Caco-2 (cell line): ENCODE measurements at regions not wholly inside any gene's neighbourhood (a gene's known extent, or its start where the extent isn't known, plus 50 kb on each side); places are given as distances from the start of the nearest gene placed in this dataset.

Source experiments
- BruUV-seq: library from RNA; stranded (reverse); fragments of 400-500 nt; replicated peaks from 2 replicates; lab custom pipeline; 2021; lab: Mats Ljungman, UMichigan
- CTCF ChIA-PET: fragments of 300-600 bp; sonication (Branson Sonifier 250); formaldehyde crosslinking; loops from one replicate; lab custom pipeline; 2022; ENCODE audit warnings: antibody characterized with exemption; lab: Charles Lee
- POLR2A ChIA-PET: fragments of 300-600 bp; sonication (Branson Sonifier 250); formaldehyde crosslinking; loops from one replicate; lab custom pipeline; 2022; ENCODE audit warnings: antibody characterized with exemption; lab: Charles Lee
- DNase-seq, 2 experiments: peaks; one replicate each; pipeline versions ENCODE4 v3.0.0 to v3.0.0-alpha.2; 2020 to 2022
- H3K27me3 ChIP-seq: replicated peaks from 2 replicates; pipeline ENCODE4 v1.6.0; 2011; ENCODE audit warnings: low read length; ENCODE audit not compliant: control insufficient read depth, insufficient read depth
- H3K36me3 ChIP-seq: 2 replicates; pipeline ENCODE4 v1.5.1; 2011; ENCODE audit warnings: low read length; ENCODE audit not compliant: control insufficient read depth, insufficient read depth
- H3K4me1 ChIP-seq: fragments of 250-450 bp; sonication (Bioruptor Pico); 2 replicates; pipeline ENCODE4 v1.5.1; 2020; ENCODE audit warnings: mild to moderate bottlenecking
- H3K4me3 ChIP-seq: 2 replicates; pipeline ENCODE4 v1.5.1; 2011; ENCODE audit warnings: low read depth, mild to moderate bottlenecking, control low read depth, low read length
- H3K9me3 ChIP-seq: fragments of 250-450 bp; sonication (Bioruptor Pico); 2 replicates; pipeline ENCODE4 v1.5.1; 2020; ENCODE audit warnings: mild to moderate bottlenecking, moderate library complexity
- H3K27ac Mint-ChIP-seq: one replicate; pipeline ENCODE4 v1.8.0; 2022; ENCODE audit warnings: mixed read lengths; ENCODE audit not compliant: unreplicated experiment
- H3K27me3 Mint-ChIP-seq: one replicate; pipeline ENCODE4 v1.8.0; 2022; ENCODE audit warnings: mixed read lengths; ENCODE audit not compliant: insufficient read depth, unreplicated experiment
- H3K36me3 Mint-ChIP-seq: one replicate; pipeline ENCODE4 v1.8.0; 2022; ENCODE audit warnings: mild to moderate bottlenecking, mixed read lengths; ENCODE audit not compliant: insufficient read depth, unreplicated experiment
- H3K4me1 Mint-ChIP-seq: one replicate; pipeline ENCODE4 v1.8.0; 2022; ENCODE audit warnings: low read depth, mixed read lengths; ENCODE audit not compliant: unreplicated experiment
- H3K4me3 Mint-ChIP-seq: one replicate; pipeline ENCODE4 v1.8.0; 2022; ENCODE audit warnings: mild to moderate bottlenecking, moderate library complexity, mixed read lengths; ENCODE audit not compliant: unreplicated experiment
- H3K9me3 Mint-ChIP-seq: one replicate; pipeline ENCODE4 v1.8.0; 2022; ENCODE audit warnings: mixed read lengths; ENCODE audit not compliant: unreplicated experiment
- CTCF ChIP-seq, 2 experiments: fragments of 200-600 bp in 1 of 2; IDR thresholded peaks; 1 replicate in 1 of 2; 2 replicates in 1 of 2; pipeline versions ENCODE4 v1.5.1 to v1.8.0; 2011 to 2022; ENCODE audit warnings: antibody characterized with exemption in 1 of 2, control low read depth in 1 of 2, inconsistent platforms in 1 of 2, low read depth in 1 of 2, low read length in 1 of 2, mild to moderate bottlenecking in 1 of 2, moderate library complexity in 1 of 2; ENCODE audit not compliant: insufficient read depth in 1 of 2, severe bottlenecking in 1 of 2, unreplicated experiment in 1 of 2
- intact Hi-C: fragments of 100-400 bp; cut with micrococcal nuclease; formaldehyde crosslinking; loops from one replicate; pipeline ENCODE4 v1.10.0; 2022; ENCODE audit not compliant: unreplicated experiment

- Mint-ChIP-seq H3K4me1 (no peaks in the 10 kb centered on the region), H3K27me3 (no peaks in the 10 kb centered on the region), H3K9me3 (no peaks in the 10 kb centered on the region), H3K36me3 (no peaks in the 10 kb centered on the region), H3K27ac (no peak overlapping the region), H3K4me3 (no peak overlapping the region)
- Histone ChIP-seq H3K9me3 (no peaks in the 10 kb centered on the region), H3K4me3 (no peak overlapping the region), H3K36me3 (no peaks in the 10 kb centered on the region), H3K4me1 (no peaks in the 10 kb centered on the region; the same call in 1 of the 2 replicates), H3K27me3 (no peaks in the 10 kb centered on the region)
- ChIA-PET POLR2A (interaction anchor here (0.9 kb wide), 1 partner anchor 92 kb away, joined by 3 read pairs; no protein-coding TSS in a partner anchor), CTCF (no interaction called here)
- TF ChIP-seq CTCF (IDR thresholded peaks at IDR 0.05; ENCODE audit: insufficient read depth in 1 of 2, low read depth in 1 of 2, low read length in 1 of 2, severe bottlenecking in 1 of 2, unreplicated experiment in 1 of 2), result no peak
- intact Hi-C loops, result no loop called here
- no TSS peak for BruUV-seq
- DNase-seq, result no peak
Measured at GRCh38 chr4:100042711-100043110, 92.6 kb upstream of the H2AZ1 start.

DNA sequence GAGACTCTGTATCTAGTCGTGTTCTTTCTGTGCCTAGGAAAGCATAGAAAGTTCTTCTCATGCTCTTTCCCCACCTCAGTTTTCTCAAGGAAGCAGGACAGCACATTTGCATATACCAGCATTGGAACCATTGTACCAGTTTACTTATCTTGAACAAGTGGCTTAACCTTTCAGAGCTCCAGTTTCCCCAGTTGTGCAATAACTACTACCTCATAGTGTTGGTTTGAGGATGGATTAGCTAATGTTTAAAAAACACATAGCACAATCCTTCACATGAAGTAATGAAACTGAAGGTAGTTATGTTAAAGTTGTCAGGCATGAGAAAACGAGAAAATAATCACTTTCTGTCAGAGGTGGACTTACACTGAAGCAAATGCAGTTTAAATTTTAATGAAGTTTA lies 92.2 kb upstream of the H2AZ1 start:
- DNase-seq, result peak in 1 of 2 experiments; percentile 7
- Mint-ChIP-seq H3K36me3 (no peaks in the 10 kb centered on the region), H3K27ac (no peak overlapping the region), H3K4me3 (no peak overlapping the region), H3K9me3 (no peaks in the 10 kb centered on the region), H3K27me3 (no peaks in the 10 kb centered on the region), H3K4me1 (no peaks in the 10 kb centered on the region)
- no peaks in the 10 kb centered on the region for H3K9me3 ChIP-seq
- no peak overlapping the region for H3K4me3 ChIP-seq
- POLR2A ChIA-PET, result interaction anchor here (0.9 kb wide), 1 partner anchor 92 kb away, joined by 3 read pairs; no protein-coding TSS in a partner anchor
- intact Hi-C loops, result no loop called here
- BruUV-seq, result no TSS peak
- CTCF ChIA-PET, result no interaction called here
- no peaks in the 10 kb centered on the region for H3K27me3 ChIP-seq
- H3K4me1 ChIP-seq, result no peaks in the 10 kb centered on the region; the same call in 1 of the 2 replicates
- TF ChIP-seq CTCF (IDR thresholded peaks at IDR 0.05; ENCODE audit: insufficient read depth in 1 of 2, low read depth in 1 of 2, low read length in 1 of 2, severe bottlenecking in 1 of 2, unreplicated experiment in 1 of 2), result no peak
- H3K36me3 ChIP-seq, result no peaks in the 10 kb centered on the region

DNA sequence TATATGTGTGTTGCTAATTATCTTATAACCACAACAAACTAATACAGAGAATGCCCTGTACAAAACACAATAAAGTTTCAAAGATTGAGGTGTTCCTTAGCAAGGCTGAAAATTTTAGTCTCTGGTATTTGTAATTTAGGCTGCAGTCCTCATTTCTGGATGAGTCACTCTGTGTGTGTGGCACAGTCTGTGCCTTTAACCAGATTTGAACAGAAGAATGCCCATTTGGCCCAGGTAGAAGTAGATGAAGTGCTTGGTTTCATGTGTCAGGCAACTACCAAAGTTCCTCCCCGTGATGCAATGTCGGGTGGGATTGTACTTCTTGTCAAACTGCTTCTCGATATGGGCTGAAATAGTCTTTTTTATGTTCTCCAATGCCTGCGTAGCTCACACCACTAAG lies 91.6 kb upstream of the H2AZ1 start:
- H3K4me1 Mint-ChIP-seq, result no peaks in the 10 kb centered on the region
- TF ChIP-seq CTCF (IDR thresholded peaks at IDR 0.05; ENCODE audit: insufficient read depth in 1 of 2, low read depth in 1 of 2, low read length in 1 of 2, severe bottlenecking in 1 of 2, unreplicated experiment in 1 of 2), result no peak
- Histone ChIP-seq H3K4me3 (no peak overlapping the region), H3K9me3 (no peaks in the 10 kb centered on the region), H3K27me3 (no peaks in the 10 kb centered on the region), H3K36me3 (no peaks in the 10 kb centered on the region), H3K4me1 (no peaks in the 10 kb centered on the region; the same call in 1 of the 2 replicates)
- no peak overlapping the region for H3K27ac Mint-ChIP-seq
- H3K36me3 Mint-ChIP-seq, result no peaks in the 10 kb centered on the region
- no peak overlapping the region for H3K4me3 Mint-ChIP-seq
- POLR2A ChIA-PET, result interaction anchor here (0.9 kb wide), 1 partner anchor 91 kb away, joined by 3 read pairs; no protein-coding TSS in a partner anchor
- CTCF ChIA-PET, result no interaction called here
- no TSS peak for BruUV-seq
- H3K9me3 Mint-ChIP-seq, result no peaks in the 10 kb centered on the region
- no peaks in the 10 kb centered on the region for H3K27me3 Mint-ChIP-seq
- intact Hi-C loops, result no loop called here
- no peak for DNase-seq
